GM12872 (cell line): ENCODE measurements at regions not wholly inside any gene's neighbourhood (a gene's known extent, or its start where the extent isn't known, plus 50 kb on each side); places are given as distances from the start of the nearest gene placed in this dataset.

Experiments used
- TF ChIP-seq, protein P1 (sequence below): IDR thresholded peaks from 3 replicates; pipeline ENCODE4 v1.5.1; 2011; ENCODE audit warnings: low read depth, mild to moderate bottlenecking, low read length, moderate library complexity; ENCODE audit not compliant: insufficient read depth

DNA sequence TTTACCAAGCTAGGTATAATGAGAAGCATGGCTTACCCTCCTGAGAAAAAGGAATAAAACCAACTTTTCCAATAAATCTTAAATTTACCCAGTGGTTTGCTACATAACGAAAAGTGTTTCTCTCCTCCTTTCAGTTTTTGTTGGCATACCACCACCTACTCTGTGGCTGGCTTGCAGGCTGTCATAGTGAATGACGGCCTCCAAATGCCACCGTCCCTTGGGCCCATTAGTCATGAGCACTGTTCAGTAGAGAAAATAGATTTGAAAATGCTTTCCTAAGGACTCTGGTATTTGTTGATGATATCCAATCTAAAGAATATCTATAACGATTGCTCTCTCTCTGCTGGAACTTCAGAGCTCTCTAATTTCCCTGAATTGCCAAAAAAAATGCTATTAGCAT is 488.3 kb downstream of the MAGEE1 start:
- TF ChIP-seq, protein P1, sequence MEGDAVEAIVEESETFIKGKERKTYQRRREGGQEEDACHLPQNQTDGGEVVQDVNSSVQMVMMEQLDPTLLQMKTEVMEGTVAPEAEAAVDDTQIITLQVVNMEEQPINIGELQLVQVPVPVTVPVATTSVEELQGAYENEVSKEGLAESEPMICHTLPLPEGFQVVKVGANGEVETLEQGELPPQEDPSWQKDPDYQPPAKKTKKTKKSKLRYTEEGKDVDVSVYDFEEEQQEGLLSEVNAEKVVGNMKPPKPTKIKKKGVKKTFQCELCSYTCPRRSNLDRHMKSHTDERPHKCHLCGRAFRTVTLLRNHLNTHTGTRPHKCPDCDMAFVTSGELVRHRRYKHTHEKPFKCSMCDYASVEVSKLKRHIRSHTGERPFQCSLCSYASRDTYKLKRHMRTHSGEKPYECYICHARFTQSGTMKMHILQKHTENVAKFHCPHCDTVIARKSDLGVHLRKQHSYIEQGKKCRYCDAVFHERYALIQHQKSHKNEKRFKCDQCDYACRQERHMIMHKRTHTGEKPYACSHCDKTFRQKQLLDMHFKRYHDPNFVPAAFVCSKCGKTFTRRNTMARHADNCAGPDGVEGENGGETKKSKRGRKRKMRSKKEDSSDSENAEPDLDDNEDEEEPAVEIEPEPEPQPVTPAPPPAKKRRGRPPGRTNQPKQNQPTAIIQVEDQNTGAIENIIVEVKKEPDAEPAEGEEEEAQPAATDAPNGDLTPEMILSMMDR = no peak

DNA sequence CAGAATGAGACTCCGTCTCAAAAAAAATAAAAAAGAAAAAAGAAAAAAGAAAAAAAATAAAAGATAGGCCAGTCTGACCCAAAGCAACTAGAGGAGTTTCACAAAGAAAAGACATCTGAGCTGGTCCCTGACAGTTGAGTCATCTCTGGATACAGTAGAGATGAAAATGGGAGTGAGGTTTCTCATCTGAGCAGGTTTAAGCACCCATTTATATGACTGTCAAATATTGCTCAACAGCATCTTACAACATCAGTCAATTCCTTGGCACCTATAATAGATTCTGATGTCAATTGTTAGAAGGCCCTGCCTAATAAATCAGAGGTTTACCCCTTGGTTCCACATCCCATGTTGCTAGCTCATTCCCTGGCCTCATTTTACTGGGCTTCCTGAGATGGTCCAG is 490.5 kb downstream of the MAGEE1 start:
- TF ChIP-seq, protein P1 = no peak

DNA sequence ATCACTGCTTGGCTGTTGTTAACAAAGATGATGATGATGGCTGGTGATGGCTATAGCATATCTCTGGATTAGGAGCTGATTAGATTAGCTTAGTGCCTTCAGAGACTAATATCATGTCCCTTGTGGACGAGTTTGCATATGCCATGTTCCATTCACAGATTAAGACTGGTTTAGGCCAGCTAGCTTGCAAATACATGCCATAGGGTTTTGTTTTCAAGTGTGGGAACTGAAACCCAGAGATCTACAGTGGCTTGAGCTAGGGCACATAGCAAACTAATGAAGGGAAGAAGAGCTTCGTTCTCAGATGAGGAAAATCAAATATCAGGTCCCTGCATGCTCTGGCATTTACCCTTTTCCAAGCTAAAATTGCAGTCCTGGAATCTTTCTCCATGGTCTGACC is 492.3 kb downstream of the MAGEE1 start:
- TF ChIP-seq, protein P1 = no peak

DNA sequence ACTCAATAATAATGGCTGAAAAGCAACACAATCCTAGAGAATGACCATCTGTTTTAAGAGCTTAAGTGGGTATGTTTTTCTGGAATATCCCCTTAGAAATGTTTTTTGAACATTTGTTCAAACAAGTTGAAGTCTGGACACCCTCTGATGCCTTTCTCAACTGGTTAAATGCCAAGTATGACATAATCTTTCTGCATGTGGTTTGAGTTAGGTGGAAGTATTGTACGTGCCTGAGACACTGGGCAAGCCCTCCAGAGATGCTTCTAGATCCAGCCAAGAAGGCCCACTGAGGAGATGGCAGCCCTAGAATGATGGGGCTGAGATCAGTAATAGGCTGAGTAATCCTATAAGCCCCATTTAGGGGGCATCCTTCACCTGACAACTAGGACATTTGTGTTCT is 493.1 kb downstream of the MAGEE1 start:
- TF ChIP-seq, protein P1 = no peak

DNA sequence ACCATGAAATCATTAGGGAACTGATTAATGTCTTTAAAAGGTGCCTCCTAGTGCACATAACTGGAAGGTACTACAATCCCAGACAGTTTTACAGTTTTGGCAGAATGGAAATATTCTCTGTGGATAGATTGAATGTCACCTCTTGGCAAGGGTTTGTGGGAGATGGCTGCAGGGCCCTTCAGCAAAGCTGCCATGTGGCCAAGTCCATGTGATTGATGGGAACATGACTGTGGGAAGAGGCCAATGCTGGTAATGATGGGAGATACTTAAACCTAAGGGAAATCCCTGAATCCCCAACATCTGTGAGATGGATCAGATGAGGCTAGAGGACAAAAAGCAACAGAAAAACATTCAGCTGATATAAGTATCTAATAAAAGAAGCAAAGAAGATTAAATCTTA is 493.7 kb downstream of the MAGEE1 start:
- TF ChIP-seq, protein P1 = no peak

DNA sequence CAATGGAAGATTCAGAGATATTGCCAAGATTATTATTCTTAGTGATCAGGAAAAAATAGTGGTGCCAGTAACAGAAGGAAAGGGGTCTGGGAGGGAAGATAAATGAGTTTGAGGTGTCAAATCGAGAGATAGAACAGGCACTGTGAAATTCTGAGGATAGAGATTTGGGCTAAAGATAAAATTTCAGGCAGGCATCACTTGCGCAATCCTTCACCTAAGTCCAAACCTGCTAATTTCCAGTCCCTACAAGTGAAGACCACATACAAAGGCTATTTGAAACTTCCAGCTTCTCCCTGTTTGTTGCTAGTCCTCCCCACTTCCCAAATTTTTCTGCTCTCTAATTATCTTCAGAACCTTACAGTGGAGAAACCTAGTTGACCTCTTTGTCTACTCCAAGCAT is 494.6 kb downstream of the MAGEE1 start:
- TF ChIP-seq, protein P1 = no peak

DNA sequence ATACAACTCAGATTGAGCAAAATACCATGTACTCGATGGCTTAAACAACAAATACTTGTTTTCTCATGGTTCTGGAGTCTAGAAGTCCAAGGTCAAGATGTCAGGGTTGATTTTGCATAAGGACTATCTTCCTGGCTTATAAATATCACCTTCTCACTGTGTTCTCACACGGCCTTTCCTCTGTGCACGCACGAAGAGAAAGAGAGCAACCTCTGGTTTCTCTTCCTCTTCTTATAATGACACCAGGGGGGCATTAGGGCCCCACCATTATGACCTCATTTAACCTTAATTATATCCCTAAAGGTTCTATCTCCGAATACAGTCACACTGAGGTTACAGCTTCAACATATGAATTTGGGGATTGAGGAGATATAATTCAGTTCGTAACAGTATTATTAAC is 504.0 kb downstream of the MAGEE1 start:
- TF ChIP-seq, protein P1 = no peak

DNA sequence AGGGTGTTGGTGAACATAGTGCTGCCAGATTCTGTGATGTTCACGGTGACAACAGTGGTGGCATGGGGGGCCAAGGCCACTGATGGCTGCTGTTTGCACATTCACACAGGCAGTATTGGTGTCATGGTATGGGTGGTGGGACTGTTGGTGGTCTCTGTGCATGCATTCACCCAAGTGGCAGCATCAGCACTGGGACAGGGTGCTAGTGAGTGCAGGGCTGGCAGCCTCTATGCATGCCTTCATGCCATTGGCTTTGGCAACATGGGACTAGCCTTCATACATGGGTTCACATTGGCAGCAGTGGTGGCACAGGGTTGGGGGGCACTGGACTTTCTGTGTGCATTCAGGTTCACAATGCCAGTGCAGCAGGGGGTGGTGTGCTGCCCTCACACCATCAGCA is 489.7 kb upstream of the FGF16 start:
- TF ChIP-seq, protein P1 = no peak
